GM21515 (cell line): ENCODE measurements at regions not wholly inside any gene's neighbourhood (a gene's known extent, or its start where the extent isn't known, plus 50 kb on each side); places are given as distances from the start of the nearest gene placed in this dataset.
"Not testable (repeated sequence)": the region's sequence is repeated elsewhere in the genome, so short reads cannot be mapped to it uniquely, and the experiment has no call there.

Experiments used
- ATAC-seq: cut with Tn5 transposase; IDR thresholded peaks from one replicate; pipeline ENCODE4 v1.9.1; 2021; ENCODE audit not compliant: unreplicated experiment

GRCh38 chr15:62406305-62406891, 241.3 kb upstream of the C2CD4B start:
- no peak for ATAC-seq

GRCh38 chr15:62407216-62407615, 242.1 kb upstream of the C2CD4B start:
- ATAC-seq, result no peak

- no peak for ATAC-seq
Measured at GRCh38 chr15:62407962-62408361, 242.9 kb upstream of the C2CD4B start.

DNA sequence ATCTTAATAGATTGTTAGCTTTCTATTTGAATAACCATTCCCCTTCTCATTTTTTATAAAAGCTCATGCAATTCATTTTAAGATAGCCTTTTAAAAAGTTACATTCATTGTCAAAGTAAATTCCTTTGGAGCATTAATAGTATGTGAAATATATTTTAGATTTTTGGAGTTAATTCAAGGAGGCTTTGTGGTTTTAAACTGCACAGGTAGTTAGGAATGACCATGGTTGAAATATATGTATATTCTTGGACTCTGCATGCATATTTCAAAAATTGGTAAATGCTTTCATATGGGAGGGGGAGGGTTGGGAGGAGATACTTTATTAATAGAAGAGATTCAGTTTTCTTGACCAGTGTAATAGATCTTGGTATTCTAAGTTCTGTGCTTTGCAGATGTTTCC, 244.4 kb upstream of the C2CD4B start:
- no peak for ATAC-seq

- ATAC-seq, result no peak
Measured at GRCh38 chr15:62412686-62413085, 247.6 kb upstream of the C2CD4B start.

GRCh38 chr15:62413153-62413552, 248.1 kb upstream of the C2CD4B start:
- no peak for ATAC-seq

GRCh38 chr15:62413786-62414185, 248.7 kb upstream of the C2CD4B start:
- no peak for ATAC-seq

DNA sequence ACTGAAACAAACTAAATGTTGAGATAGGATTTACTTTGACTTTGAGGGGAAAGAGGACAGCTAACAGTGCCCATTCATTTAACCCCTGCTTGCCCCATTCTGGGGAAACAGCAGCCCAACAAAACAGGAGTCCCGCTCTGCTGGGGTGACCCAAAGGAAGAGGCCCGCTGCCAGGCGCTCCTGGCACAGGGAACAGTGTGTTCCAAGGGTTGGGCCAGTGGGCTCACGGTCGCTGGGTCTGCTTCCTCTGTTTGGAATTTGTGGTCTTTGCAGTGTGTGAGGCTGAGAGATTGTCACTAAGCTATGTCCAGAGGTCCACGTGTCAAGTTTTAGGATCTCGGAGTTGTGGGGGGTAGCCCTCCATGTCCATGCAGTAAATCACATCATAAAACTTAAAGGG, 250.4 kb upstream of the C2CD4B start:
- no peak for ATAC-seq

- no peak for ATAC-seq
Measured at GRCh38 chr15:62416526-62416925, 251.4 kb upstream of the C2CD4B start.

DNA sequence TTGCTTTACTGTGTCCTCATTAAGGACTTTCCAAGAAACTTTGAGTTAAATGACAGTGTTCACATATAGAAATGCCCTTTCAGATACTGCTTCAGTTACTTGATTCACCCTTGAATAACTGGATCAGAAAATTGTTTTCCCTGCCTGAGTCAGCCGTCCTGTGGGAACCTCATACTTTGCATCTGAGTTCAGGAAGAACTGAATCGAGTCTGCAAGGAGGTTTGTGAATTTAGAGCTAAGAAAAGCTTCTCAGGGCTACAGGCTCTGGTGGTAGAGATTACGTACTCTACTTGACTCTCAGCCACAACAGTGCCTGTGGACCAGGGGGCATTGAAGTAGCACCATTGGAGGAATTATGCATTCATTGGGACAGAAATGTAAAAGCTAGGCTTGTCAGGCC, 252.4 kb upstream of the C2CD4B start:
- ATAC-seq, result no peak

GRCh38 chr15:62418496-62418895, 253.4 kb upstream of the C2CD4B start:
- ATAC-seq, result not testable (repeated sequence)

DNA sequence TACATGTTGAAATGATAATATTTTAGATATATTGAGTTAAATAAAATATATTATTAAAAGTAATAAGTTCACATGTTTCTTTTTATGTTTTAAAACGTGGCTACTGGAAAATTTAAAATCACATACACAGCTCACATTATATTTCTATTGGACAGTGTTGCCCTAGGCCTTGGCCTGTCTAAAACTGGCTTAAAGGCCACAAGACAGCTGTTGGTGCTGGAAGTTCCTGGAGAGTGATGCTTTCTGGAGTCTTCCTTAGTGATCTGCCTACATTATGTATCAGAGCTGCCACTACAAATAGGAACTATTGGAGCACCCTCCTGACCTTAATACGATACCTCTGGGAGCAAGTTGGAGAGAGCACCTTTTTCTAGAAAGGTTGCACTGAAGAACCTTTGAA, 254.1 kb upstream of the C2CD4B start:
- ATAC-seq, result no peak

- ATAC-seq, result not testable (repeated sequence)
Measured at GRCh38 chr15:62420371-62420770, 255.3 kb upstream of the C2CD4B start.

GRCh38 chr15:62421289-62421688, 256.2 kb upstream of the C2CD4B start:
- ATAC-seq, result no peak

DNA sequence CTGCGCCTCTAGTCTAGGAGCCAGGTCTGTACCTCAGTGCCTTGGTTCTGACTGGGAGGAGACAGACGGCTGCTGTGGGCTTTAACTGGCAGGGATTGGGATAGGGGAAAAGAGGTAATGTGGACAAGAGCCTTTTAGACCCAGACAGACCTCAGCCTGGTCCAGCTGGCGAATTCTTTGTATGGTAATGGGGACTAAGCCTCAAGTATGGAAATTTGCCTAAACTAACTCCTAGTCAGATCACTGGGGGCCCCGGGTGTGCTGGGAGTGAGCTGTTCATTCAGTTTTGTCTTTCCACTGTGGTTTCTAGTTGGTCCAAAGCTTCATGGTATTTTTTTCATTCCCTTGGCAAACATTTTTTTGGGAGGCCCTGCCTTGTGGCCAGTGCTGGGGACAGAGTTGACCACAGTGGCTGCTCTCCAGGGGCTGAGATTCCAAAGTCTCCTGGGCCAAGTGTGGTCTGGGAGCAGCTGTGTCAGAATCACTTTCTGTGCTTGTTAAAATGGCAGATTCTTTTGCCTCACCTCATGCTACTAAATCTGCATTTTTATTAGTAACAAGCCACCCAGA, 261.4 kb upstream of the C2CD4B start:
- ATAC-seq, result no peak

DNA sequence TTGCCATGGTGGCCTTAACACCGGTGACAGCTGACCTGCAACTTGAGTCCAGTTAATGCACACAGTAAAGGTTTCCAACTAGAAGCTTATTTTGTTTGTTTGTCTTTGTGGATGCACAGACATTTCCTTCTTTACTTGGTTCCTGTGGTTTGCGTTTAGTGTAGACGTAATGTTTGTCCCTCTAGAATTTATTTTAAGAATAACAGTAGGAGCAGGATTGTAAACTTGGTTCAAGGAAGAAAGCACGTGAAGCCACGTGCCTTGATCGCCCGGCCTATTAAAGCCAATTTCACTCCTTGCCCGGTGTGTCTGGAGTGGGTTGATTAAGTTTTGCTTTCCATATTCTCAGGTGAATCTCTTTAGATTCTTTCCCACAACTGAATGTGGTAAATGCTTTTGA, 263.2 kb upstream of the C2CD4B start:
- no peak for ATAC-seq

DNA sequence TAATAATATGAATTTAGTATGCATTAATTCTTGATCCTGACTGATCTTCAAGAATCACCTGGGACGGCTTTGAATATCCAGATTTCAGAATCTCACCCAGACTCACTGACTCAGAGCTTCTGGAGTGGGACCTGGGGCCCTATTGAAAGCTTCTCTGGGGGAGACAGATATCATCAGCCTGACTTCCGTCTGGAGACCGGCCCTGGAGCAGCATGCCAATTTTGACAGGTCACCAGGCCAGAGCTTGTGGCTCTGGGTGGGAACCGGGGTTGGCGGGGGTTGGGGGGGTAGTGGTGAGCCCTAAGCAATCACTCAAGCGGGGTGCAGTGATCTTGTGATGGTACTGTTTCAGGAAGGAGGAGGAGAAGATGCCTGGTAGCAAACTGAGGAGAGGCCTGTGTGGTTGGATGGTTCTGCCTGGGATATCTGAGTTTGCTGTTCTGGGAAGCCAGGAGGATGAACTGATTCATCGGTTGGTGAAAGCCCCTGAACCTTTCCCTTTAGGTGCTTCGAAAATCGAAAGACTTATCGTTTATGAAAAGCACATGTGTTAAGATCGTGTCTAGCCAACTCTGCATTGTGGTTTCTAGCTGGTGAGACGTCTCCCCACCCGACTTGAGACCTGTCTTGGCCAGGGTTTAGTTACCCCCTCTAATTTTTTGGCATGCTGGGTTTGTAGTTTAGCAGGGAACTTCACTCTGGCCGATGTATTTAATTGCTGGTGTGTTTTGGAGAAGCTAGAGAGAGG, 263.9 kb upstream of the C2CD4B start:
- ATAC-seq, result no peak

- no peak for ATAC-seq
Measured at GRCh38 chr15:62430056-62430455, 265.0 kb upstream of the C2CD4B start.

DNA sequence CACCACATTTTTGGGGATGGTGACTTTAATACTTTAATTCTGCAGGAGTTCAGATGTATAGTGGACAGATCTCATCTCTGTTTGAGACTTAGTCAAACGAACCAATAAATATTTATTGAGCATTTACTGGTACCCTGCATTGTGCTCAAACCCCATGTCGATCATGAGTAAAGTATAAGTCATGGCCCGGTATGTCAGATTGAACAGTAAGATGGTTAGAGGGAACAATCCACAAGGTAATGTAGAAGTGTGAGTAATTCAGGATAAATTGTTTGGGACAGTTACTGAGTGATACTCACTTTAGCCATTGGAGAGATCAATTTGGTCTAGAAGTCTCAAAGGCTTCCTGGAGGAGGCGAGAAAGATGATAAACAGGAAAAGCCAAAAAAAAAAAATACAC, 265.5 kb upstream of the C2CD4B start:
- ATAC-seq, result no peak

- no peak for ATAC-seq
Measured at GRCh38 chr15:62431008-62431797, 266.1 kb upstream of the C2CD4B start.

DNA sequence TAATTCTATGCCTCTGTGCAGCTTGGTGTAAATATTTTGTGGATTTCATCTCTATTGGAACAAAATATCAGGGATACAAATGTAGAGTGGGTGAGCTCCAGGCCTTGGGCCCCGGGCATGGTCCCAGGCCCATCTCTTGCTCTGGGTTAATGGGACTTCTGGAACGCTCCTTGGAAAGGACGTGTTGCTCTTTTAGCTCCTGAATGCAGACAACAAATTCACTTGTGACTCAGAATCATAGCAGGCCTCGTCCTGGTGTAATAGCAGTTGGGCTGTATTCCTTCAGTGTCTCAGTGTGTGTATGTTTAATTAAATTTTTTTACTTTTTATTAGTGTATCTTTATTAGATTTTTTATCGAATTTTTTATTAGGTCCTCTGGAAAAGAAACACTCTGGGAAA, 266.7 kb upstream of the C2CD4B start:
- ATAC-seq, result no peak
